Glomerular endothelial cell (primary cell): ENCODE measurements at regions not wholly inside any gene's neighbourhood (a gene's known extent, or its start where the extent isn't known, plus 50 kb on each side); places are given as distances from the start of the nearest gene placed in this dataset.
"Not testable (repeated sequence)": the region's sequence is repeated elsewhere in the genome, so short reads cannot be mapped to it uniquely, and the experiment has no call there.

Experiments used
- DNase-seq: peaks from one replicate; pipeline ENCODE4 v3.0.0-alpha.2; 2011; ENCODE audit warnings: low read depth, low spot score; ENCODE audit errors: extremely low read depth

GRCh38 chr3:82423268-82424030 is 662.0 kb upstream of the GBE1 start:
- DNase-seq = no peak

- DNase-seq = no peak
Observed at GRCh38 chr3:82416830-82417229, 655.4 kb upstream of the GBE1 start.

GRCh38 chr3:82416349-82416748 is 654.9 kb upstream of the GBE1 start:
- no peak for DNase-seq

GRCh38 chr3:82413171-82413570 is 651.7 kb upstream of the GBE1 start:
- DNase-seq = no peak

- no peak for DNase-seq
Observed at GRCh38 chr3:82410366-82410765, 648.9 kb upstream of the GBE1 start.

GRCh38 chr3:82409842-82410241 is 648.4 kb upstream of the GBE1 start:
- no peak for DNase-seq

- no peak for DNase-seq
Observed at GRCh38 chr3:82392203-82392775, 630.8 kb upstream of the GBE1 start.

- no peak for DNase-seq
Observed at GRCh38 chr3:82390868-82391267, 629.4 kb upstream of the GBE1 start.

- DNase-seq = no peak
Observed at GRCh38 chr3:82386647-82387046, 625.2 kb upstream of the GBE1 start.

GRCh38 chr3:82384181-82384580 is 622.7 kb upstream of the GBE1 start:
- DNase-seq = no peak

GRCh38 chr3:82382831-82383230 is 621.4 kb upstream of the GBE1 start:
- no peak for DNase-seq

- DNase-seq = no peak
Observed at GRCh38 chr3:82378392-82378791, 616.9 kb upstream of the GBE1 start.

GRCh38 chr3:82376883-82377282 is 615.4 kb upstream of the GBE1 start:
- no peak for DNase-seq

- not testable (repeated sequence) for DNase-seq
Observed at GRCh38 chr3:82373833-82374232, 612.4 kb upstream of the GBE1 start.

GRCh38 chr3:82364827-82365226 is 603.4 kb upstream of the GBE1 start:
- no peak for DNase-seq

- no peak for DNase-seq
Observed at GRCh38 chr3:82363131-82363530, 601.7 kb upstream of the GBE1 start.

GRCh38 chr3:82355228-82355627 is 593.8 kb upstream of the GBE1 start:
- DNase-seq = no peak

- DNase-seq = no peak
Observed at GRCh38 chr3:82354228-82354627, 592.8 kb upstream of the GBE1 start.

- DNase-seq = no peak
Observed at GRCh38 chr3:82353306-82354171, 592.1 kb upstream of the GBE1 start.

- DNase-seq = no peak
Observed at GRCh38 chr3:82347585-82347984, 586.1 kb upstream of the GBE1 start.

GRCh38 chr3:82342521-82342920 is 581.1 kb upstream of the GBE1 start:
- DNase-seq = no peak

GRCh38 chr3:82329300-82329699 is 567.9 kb upstream of the GBE1 start:
- DNase-seq = no peak
